ENCODE measurements at regions not wholly inside any gene's neighbourhood (a gene's known extent, or its start where the extent isn't known, plus 50 kb on each side); places are given as distances from the start of the nearest gene placed in this dataset.

GRCh38 chr13:111908361-111908760 is 158.6 kb upstream of the SOX1 start:
- DNase-seq: no peak
- ATAC-seq (ENCODE audit: low FRiP score in 2 of 2): no peak
- Histone ChIP-seq H3K4me3 (no peak overlapping the region), H3K9me3 (no peaks in the 10 kb centered on the region), H3K4me1 (no peaks in the 10 kb centered on the region), H3K27me3 (no peaks in the 10 kb centered on the region), H3K27ac (no peak overlapping the region), H3K36me3 (no peaks in the 10 kb centered on the region)
- no peak for TF ChIP-seq POLR2A (IDR thresholded peaks at IDR 0.05)
- no peak for TF ChIP-seq POLR2AphosphoS5 (IDR thresholded peaks at IDR 0.05)
- no peak for TF ChIP-seq EP300 (IDR thresholded peaks at IDR 0.05)
- TF ChIP-seq, protein P1, sequence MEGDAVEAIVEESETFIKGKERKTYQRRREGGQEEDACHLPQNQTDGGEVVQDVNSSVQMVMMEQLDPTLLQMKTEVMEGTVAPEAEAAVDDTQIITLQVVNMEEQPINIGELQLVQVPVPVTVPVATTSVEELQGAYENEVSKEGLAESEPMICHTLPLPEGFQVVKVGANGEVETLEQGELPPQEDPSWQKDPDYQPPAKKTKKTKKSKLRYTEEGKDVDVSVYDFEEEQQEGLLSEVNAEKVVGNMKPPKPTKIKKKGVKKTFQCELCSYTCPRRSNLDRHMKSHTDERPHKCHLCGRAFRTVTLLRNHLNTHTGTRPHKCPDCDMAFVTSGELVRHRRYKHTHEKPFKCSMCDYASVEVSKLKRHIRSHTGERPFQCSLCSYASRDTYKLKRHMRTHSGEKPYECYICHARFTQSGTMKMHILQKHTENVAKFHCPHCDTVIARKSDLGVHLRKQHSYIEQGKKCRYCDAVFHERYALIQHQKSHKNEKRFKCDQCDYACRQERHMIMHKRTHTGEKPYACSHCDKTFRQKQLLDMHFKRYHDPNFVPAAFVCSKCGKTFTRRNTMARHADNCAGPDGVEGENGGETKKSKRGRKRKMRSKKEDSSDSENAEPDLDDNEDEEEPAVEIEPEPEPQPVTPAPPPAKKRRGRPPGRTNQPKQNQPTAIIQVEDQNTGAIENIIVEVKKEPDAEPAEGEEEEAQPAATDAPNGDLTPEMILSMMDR (IDR thresholded peaks at IDR 0.05): no peak
- 77 to 89% methylated on average over 13 of the region's 13 CpGs for WGBS, 2 donors

DNA sequence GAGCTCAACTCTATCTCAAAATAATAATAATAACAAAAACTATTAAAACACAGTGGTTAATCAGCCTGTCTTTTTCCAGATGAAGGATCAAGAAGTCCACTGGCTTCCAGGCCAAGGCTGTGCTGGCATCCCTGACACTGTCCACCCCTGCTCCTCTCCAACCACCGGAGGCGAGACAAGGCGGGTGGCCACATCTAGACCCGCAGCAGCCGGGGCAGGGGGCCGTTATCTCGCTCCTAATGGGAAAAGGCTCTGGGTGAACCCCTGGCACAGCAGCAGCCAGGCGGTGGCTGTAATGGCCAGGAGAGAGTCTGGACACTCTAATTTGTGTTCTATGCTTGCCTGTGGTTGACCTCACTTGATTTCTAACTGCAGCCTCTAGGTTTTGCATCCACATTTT is 158.0 kb upstream of the SOX1 start:
- H3K36me3 ChIP-seq: no peaks in the 10 kb centered on the region
- no peak overlapping the region for H3K4me3 ChIP-seq
- no peaks in the 10 kb centered on the region for H3K27me3 ChIP-seq
- 93 to 95% methylated on average over 8 of the region's 8 CpGs for WGBS, 2 donors
- ATAC-seq (ENCODE audit: low FRiP score in 2 of 2) (no peak), DNase-seq (no peak)
- H3K4me1 ChIP-seq: no peaks in the 10 kb centered on the region
- H3K27ac ChIP-seq: no peak overlapping the region
- no peaks in the 10 kb centered on the region for H3K9me3 ChIP-seq
- TF ChIP-seq, protein P1 (IDR thresholded peaks at IDR 0.05): no peak
- TF ChIP-seq POLR2AphosphoS5 (IDR thresholded peaks at IDR 0.05) (no peak), POLR2A (IDR thresholded peaks at IDR 0.05) (no peak), EP300 (IDR thresholded peaks at IDR 0.05) (no peak)

GRCh38 chr13:111909501-111909900 is 157.4 kb upstream of the SOX1 start:
- ATAC-seq (ENCODE audit: low FRiP score in 2 of 2) (no peak), DNase-seq (no peak)
- 83 to 86% methylated on average over 12 of the region's 12 CpGs for WGBS, 2 donors
- no peak overlapping the region for H3K27ac ChIP-seq
- H3K9me3 ChIP-seq: no peaks in the 10 kb centered on the region
- TF ChIP-seq EP300 (IDR thresholded peaks at IDR 0.05): no peak
- TF ChIP-seq, protein P1 (IDR thresholded peaks at IDR 0.05): no peak
- no peak for TF ChIP-seq POLR2AphosphoS5 (IDR thresholded peaks at IDR 0.05)
- no peak for TF ChIP-seq POLR2A (IDR thresholded peaks at IDR 0.05)
- H3K36me3 ChIP-seq: no peaks in the 10 kb centered on the region
- no peaks in the 10 kb centered on the region for H3K27me3 ChIP-seq
- H3K4me3 ChIP-seq: no peak overlapping the region
- no peaks in the 10 kb centered on the region for H3K4me1 ChIP-seq

- no peak overlapping the region for H3K27ac ChIP-seq
- TF ChIP-seq, protein P1 (IDR thresholded peaks at IDR 0.05): no peak
- DNase-seq: no peak
- ATAC-seq (ENCODE audit: low FRiP score in 2 of 2): no peak
- H3K27me3 ChIP-seq: no peaks in the 10 kb centered on the region
- H3K9me3 ChIP-seq: no peaks in the 10 kb centered on the region
- H3K4me1 ChIP-seq: no peaks in the 10 kb centered on the region
- no peak overlapping the region for H3K4me3 ChIP-seq
- no peaks in the 10 kb centered on the region for H3K36me3 ChIP-seq
- WGBS, 2 donors: 89 to 91% methylated on average over 13 to 16 of the region's 16 CpGs
Measured at GRCh38 chr13:111909971-111910671, 156.8 kb upstream of the SOX1 start.

DNA sequence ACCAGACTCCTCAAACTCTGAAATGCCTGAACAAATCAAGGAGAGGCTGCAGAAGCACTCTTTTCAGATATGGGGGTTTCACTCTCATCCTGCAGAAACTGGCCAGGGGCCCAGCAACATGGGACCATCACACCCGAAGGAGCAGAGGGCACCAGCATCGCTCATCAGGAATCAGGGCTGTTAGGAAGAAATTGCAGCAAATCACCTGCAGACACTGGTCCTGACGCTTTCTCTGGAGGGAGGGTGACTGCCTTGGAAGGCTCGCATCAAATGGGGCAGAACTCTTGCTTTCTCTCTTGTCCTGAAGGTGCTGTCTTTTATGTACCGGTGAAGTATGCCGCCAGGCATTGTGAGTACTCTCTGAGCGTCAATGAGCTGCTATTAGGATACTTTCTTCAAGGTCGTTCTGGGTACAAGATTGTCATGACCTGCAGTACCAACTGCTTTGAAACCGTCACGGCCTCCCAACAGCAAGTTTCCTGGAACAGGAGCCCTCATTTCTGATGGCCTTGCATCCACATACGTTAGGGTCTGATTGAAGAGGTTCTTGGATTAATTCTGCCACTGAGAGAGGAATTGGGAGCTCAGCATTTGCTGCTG is 155.7 kb upstream of the SOX1 start:
- Histone ChIP-seq H3K36me3 (no peaks in the 10 kb centered on the region), H3K4me3 (no peak overlapping the region), H3K27me3 (no peaks in the 10 kb centered on the region), H3K27ac (no peak overlapping the region), H3K9me3 (no peaks in the 10 kb centered on the region), H3K4me1 (no peaks in the 10 kb centered on the region)
- TF ChIP-seq EP300 (IDR thresholded peaks at IDR 0.05) (no peak), POLR2AphosphoS5 (IDR thresholded peaks at IDR 0.05) (no peak), POLR2A (IDR thresholded peaks at IDR 0.05) (no peak)
- TF ChIP-seq, protein P1 (IDR thresholded peaks at IDR 0.05): no peak
- ATAC-seq (ENCODE audit: low FRiP score in 2 of 2) (no peak), DNase-seq (no peak)
- WGBS, 2 donors: 79 to 82% methylated on average over 6 to 11 of the region's 11 CpGs
